ENCODE measurements at regions not wholly inside any gene's neighbourhood (a gene's known extent, or its start where the extent isn't known, plus 50 kb on each side); places are given as distances from the start of the nearest gene placed in this dataset.

DNA sequence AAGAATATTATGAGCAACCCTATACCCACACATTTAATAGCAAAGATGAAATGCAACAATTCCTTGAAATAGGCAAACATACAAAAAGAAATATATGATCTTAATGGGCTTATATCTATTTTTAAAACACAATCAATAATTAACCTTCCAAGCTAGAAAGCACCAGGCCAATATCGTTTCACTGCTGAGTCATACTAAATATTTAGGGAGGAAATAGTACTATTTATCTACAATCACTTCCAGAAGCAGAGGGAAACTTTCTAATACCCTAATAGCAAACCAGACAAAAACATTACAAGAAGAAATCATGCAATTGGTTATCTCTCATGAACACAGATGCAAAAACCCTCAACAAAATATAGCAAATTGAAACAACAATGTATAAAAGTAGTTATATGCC, 207.8 kb downstream of the MTHFS start:
- TF ChIP-seq, protein P1, sequence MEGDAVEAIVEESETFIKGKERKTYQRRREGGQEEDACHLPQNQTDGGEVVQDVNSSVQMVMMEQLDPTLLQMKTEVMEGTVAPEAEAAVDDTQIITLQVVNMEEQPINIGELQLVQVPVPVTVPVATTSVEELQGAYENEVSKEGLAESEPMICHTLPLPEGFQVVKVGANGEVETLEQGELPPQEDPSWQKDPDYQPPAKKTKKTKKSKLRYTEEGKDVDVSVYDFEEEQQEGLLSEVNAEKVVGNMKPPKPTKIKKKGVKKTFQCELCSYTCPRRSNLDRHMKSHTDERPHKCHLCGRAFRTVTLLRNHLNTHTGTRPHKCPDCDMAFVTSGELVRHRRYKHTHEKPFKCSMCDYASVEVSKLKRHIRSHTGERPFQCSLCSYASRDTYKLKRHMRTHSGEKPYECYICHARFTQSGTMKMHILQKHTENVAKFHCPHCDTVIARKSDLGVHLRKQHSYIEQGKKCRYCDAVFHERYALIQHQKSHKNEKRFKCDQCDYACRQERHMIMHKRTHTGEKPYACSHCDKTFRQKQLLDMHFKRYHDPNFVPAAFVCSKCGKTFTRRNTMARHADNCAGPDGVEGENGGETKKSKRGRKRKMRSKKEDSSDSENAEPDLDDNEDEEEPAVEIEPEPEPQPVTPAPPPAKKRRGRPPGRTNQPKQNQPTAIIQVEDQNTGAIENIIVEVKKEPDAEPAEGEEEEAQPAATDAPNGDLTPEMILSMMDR (conservative IDR thresholded peaks at IDR 0.05; ENCODE audit: low read depth, low read length): no peak
- no peak for DNase-seq (ENCODE audit: low read depth)
- H3K4me3 ChIP-seq (ENCODE audit: low read depth, low read length): no peak overlapping the region

DNA sequence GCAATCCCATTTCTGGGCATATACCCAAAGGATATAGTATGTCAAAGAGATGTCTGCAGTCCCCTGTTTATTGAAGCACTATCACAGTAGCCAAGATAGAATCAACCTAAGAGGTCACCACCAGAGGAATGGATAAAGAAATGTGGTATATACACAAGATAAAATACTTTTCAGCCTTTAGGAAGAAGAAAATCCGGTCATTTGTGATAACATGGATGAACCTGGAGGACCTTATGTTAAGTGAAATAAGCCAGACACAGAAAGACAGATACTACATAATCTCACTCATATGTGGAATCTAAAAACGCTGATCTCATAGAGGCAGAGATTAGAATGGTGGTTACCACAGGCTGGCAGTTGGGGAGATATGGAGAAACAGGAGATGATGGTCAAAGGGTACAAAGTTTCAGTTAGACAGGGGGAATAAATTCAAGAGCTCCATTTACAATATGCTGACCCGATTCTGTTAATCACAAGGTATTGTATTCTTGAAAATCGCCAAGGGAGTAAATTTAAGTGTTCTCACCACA, 195.8 kb downstream of the MTHFS start:
- no peak overlapping the region for H3K4me3 ChIP-seq (ENCODE audit: low read depth, low read length)
- no peak for DNase-seq (ENCODE audit: low read depth)
- TF ChIP-seq, protein P1 (conservative IDR thresholded peaks at IDR 0.05; ENCODE audit: low read depth, low read length): no peak

DNA sequence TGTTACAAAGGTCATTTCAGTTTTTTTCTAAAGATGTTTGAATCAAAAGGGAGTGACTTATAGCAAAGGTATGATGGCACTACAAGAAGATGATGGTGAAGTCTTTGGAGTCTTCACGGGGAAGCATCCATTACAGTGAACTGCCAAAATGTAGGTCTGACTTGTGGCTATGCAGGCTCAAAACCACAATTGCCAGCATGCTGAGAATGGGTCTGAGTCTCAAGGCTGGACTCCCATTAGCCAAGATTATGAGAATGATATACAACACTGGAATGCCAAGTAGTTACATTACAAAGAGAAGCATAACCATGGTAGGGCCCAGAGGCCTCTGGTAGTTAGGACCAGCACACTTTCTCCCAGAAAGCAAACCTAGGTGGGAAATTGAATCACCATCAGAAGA, 194.2 kb downstream of the MTHFS start:
- TF ChIP-seq, protein P1 (conservative IDR thresholded peaks at IDR 0.05; ENCODE audit: low read depth, low read length): no peak
- no peak overlapping the region for H3K4me3 ChIP-seq (ENCODE audit: low read depth, low read length)
- no peak for DNase-seq (ENCODE audit: low read depth)

DNA sequence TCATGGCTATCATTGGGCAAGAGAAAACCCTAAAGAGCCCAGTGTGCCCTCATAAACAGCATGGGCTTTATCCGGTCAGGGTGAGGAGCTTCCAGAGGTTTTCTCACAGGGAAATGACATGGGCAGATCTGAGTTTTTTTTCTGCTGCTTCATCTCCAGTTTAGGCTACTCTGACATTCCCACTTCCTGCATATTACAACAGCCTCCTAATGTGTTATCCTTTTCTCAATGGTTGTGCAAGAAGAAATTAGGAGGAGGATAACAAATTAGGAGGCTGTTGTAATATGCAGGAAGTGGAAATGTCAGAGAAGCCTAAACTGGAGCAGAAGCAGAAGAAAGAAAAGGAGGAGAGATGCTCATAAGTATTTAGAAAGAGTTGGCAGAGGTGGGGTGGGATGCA, 175.6 kb downstream of the MTHFS start:
- no peak overlapping the region for H3K4me3 ChIP-seq (ENCODE audit: low read depth, low read length)
- no peak for DNase-seq (ENCODE audit: low read depth)
- TF ChIP-seq, protein P1 (conservative IDR thresholded peaks at IDR 0.05; ENCODE audit: low read depth, low read length): no peak

DNA sequence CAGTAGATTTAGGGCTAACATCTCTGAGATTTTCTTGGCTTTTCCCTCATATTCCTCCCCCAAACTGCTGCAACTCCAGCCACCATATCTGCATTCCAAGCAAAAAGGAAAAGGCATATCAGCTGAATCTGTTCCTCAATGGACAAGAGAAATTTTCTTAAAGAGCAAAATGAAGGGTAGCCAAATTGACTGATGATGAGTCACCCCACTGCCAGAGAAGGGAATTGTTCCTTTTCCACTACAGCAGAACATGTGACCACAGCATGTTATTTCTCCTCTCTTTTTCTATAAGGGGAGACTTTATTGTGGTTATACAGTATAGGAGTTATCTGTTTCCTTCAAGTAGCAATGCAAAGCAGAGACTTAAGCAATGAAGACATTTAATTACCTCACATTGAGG, 172.5 kb downstream of the MTHFS start:
- no peak overlapping the region for H3K4me3 ChIP-seq (ENCODE audit: low read depth, low read length)
- TF ChIP-seq, protein P1 (conservative IDR thresholded peaks at IDR 0.05; ENCODE audit: low read depth, low read length): no peak
- DNase-seq (ENCODE audit: low read depth): peak; percentile 12

DNA sequence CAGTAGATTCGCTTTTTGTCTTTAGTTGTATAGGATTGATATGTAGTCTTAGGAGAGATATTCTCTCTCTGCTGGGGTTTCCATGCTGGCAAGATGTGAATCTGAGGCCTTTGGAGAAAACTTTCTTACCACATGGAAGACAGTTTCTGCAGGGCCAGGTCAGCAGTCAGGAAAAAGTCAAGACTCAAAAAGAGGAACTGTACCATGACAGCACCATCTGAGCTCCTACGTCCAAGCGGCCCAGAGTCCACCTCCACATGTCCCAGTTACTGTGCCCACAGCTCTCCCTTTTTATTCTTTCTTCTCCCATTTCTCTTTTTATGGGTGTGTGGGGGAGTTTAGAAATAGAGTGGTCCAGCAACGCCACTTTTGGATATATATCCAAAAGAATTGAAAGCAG, 172.0 kb downstream of the MTHFS start:
- TF ChIP-seq, protein P1 (conservative IDR thresholded peaks at IDR 0.05; ENCODE audit: low read depth, low read length): no peak
- H3K4me3 ChIP-seq (ENCODE audit: low read depth, low read length): no peak overlapping the region
- DNase-seq (ENCODE audit: low read depth): no peak

DNA sequence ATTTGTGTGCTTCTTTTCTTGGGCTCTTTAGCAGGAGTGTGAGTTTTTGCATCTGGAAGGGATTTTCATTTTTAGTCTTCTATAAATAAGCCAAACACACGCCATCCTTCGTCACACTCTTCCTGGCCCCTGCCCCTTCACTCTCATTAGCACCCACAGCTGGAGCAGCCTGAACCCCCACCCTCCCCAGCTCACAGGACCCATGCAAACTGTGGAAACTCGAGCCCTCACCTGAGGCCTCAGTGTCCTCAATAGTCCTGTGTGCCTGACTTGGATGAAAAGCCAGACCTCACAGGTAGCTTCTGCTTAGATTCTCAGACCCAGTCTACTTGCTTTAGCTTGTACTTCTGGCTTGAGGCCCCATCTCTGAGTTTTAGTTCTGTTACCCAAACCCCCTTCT, 167.9 kb downstream of the MTHFS start:
- no peak overlapping the region for H3K4me3 ChIP-seq (ENCODE audit: low read depth, low read length)
- TF ChIP-seq, protein P1 (conservative IDR thresholded peaks at IDR 0.05; ENCODE audit: low read depth, low read length): no peak
- no peak for DNase-seq (ENCODE audit: low read depth)
